ENCODE measurements at regions not wholly inside any gene's neighbourhood (a gene's known extent, or its start where the extent isn't known, plus 50 kb on each side); places are given as distances from the start of the nearest gene placed in this dataset.

- H3K27me3 ChIP-seq = no peaks in the 10 kb centered on the region
- no peak overlapping the region for H3K4me2 ChIP-seq
- H4K20me1 ChIP-seq (ENCODE audit: insufficient read depth, poor library complexity, severe bottlenecking) = no peaks in the 10 kb centered on the region
- no peaks in the 10 kb centered on the region for H3K9me3 ChIP-seq (ENCODE audit: low read depth)
- H3K27ac ChIP-seq = no peak overlapping the region
- TF ChIP-seq, protein P1, sequence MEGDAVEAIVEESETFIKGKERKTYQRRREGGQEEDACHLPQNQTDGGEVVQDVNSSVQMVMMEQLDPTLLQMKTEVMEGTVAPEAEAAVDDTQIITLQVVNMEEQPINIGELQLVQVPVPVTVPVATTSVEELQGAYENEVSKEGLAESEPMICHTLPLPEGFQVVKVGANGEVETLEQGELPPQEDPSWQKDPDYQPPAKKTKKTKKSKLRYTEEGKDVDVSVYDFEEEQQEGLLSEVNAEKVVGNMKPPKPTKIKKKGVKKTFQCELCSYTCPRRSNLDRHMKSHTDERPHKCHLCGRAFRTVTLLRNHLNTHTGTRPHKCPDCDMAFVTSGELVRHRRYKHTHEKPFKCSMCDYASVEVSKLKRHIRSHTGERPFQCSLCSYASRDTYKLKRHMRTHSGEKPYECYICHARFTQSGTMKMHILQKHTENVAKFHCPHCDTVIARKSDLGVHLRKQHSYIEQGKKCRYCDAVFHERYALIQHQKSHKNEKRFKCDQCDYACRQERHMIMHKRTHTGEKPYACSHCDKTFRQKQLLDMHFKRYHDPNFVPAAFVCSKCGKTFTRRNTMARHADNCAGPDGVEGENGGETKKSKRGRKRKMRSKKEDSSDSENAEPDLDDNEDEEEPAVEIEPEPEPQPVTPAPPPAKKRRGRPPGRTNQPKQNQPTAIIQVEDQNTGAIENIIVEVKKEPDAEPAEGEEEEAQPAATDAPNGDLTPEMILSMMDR (IDR thresholded peaks at IDR 0.05; ENCODE audit: poor library complexity) = no peak
- TF ChIP-seq EZH2 (IDR thresholded peaks at IDR 0.05; ENCODE audit: borderline replicate concordance) (no peak), EZH2phosphoT487 (IDR thresholded peaks at IDR 0.05; ENCODE audit: low read depth, severe bottlenecking, unreplicated experiment) (no peak)
- no peaks in the 10 kb centered on the region for H3K4me1 ChIP-seq (ENCODE audit: insufficient read depth)
- H3K79me2 ChIP-seq = no peaks in the 10 kb centered on the region
- no peak overlapping the region for H3K4me3 ChIP-seq
- no peaks in the 10 kb centered on the region for H3K36me3 ChIP-seq (replicated peaks; ENCODE audit: insufficient read depth, low read depth)
- no peaks in the 10 kb centered on the region for H3K9me2 ChIP-seq (replicated peaks; ENCODE audit: insufficient read depth)
- 83% methylated on average over 1 of the region's 1 CpG for WGBS (ENCODE audit: low lambda C conversion rate, missing lambda C conversion rate)
- no peak overlapping the region for H2AFZ ChIP-seq
- no peak for DNase-seq (ENCODE audit: low spot score)
These were observed 173.3 kb upstream of the GOLIM4 start for GRCh38 chr3:168269001-168269400.

- Histone ChIP-seq H3K9me2 (replicated peaks; ENCODE audit: insufficient read depth) (no peaks in the 10 kb centered on the region), H3K79me2 (no peaks in the 10 kb centered on the region), H3K36me3 (replicated peaks; ENCODE audit: insufficient read depth, low read depth) (no peaks in the 10 kb centered on the region), H3K27me3 (no peaks in the 10 kb centered on the region), H3K4me1 (ENCODE audit: insufficient read depth) (no peaks in the 10 kb centered on the region), H3K4me2 (no peak overlapping the region), H3K27ac (no peak overlapping the region), H3K4me3 (no peak overlapping the region), H3K9me3 (ENCODE audit: low read depth) (no peaks in the 10 kb centered on the region), H2AFZ (no peak overlapping the region), H4K20me1 (ENCODE audit: insufficient read depth, poor library complexity, severe bottlenecking) (no peaks in the 10 kb centered on the region)
- no peak for DNase-seq (ENCODE audit: low spot score)
- TF ChIP-seq EZH2 (IDR thresholded peaks at IDR 0.05; ENCODE audit: borderline replicate concordance) (no peak), EZH2phosphoT487 (IDR thresholded peaks at IDR 0.05; ENCODE audit: low read depth, severe bottlenecking, unreplicated experiment) (no peak)
- TF ChIP-seq, protein P1 (IDR thresholded peaks at IDR 0.05; ENCODE audit: poor library complexity) = no peak
- WGBS (ENCODE audit: low lambda C conversion rate, missing lambda C conversion rate) = 96% methylated on average over 1 of the region's 1 CpG
These were observed 171.5 kb upstream of the GOLIM4 start for GRCh38 chr3:168267179-168267578.

GRCh38 chr3:168266335-168266734 lies 170.6 kb upstream of the GOLIM4 start:
- Histone ChIP-seq H4K20me1 (ENCODE audit: insufficient read depth, poor library complexity, severe bottlenecking) (no peaks in the 10 kb centered on the region), H3K9me3 (ENCODE audit: low read depth) (no peaks in the 10 kb centered on the region), H3K79me2 (no peaks in the 10 kb centered on the region), H3K36me3 (replicated peaks; ENCODE audit: insufficient read depth, low read depth) (no peaks in the 10 kb centered on the region), H3K27me3 (no peaks in the 10 kb centered on the region), H3K4me2 (no peak overlapping the region), H3K4me1 (ENCODE audit: insufficient read depth) (no peaks in the 10 kb centered on the region), H3K4me3 (no peak overlapping the region), H3K27ac (no peak overlapping the region), H3K9me2 (replicated peaks; ENCODE audit: insufficient read depth) (no peaks in the 10 kb centered on the region), H2AFZ (no peak overlapping the region)
- WGBS (ENCODE audit: low lambda C conversion rate, missing lambda C conversion rate) = 96% methylated on average over 7 of the region's 7 CpGs
- no peak for TF ChIP-seq EZH2phosphoT487 (IDR thresholded peaks at IDR 0.05; ENCODE audit: low read depth, severe bottlenecking, unreplicated experiment)
- TF ChIP-seq, protein P1 (IDR thresholded peaks at IDR 0.05; ENCODE audit: poor library complexity) = no peak
- no peak for TF ChIP-seq EZH2 (IDR thresholded peaks at IDR 0.05; ENCODE audit: borderline replicate concordance)
- DNase-seq (ENCODE audit: low spot score) = no peak

GRCh38 chr3:168262887-168263286 lies 167.2 kb upstream of the GOLIM4 start:
- Histone ChIP-seq H3K4me2 (no peak overlapping the region), H3K9me2 (replicated peaks; ENCODE audit: insufficient read depth) (no peaks in the 10 kb centered on the region), H3K4me1 (ENCODE audit: insufficient read depth) (no peaks in the 10 kb centered on the region), H2AFZ (no peak overlapping the region), H3K27ac (no peak overlapping the region), H3K4me3 (no peak overlapping the region), H4K20me1 (ENCODE audit: insufficient read depth, poor library complexity, severe bottlenecking) (no peaks in the 10 kb centered on the region), H3K36me3 (replicated peaks; ENCODE audit: insufficient read depth, low read depth) (no peaks in the 10 kb centered on the region), H3K79me2 (no peaks in the 10 kb centered on the region), H3K27me3 (no peaks in the 10 kb centered on the region), H3K9me3 (ENCODE audit: low read depth) (no peaks in the 10 kb centered on the region)
- DNase-seq (ENCODE audit: low spot score) = no peak
- TF ChIP-seq, protein P1 (IDR thresholded peaks at IDR 0.05; ENCODE audit: poor library complexity) = no peak
- no peak for TF ChIP-seq EZH2phosphoT487 (IDR thresholded peaks at IDR 0.05; ENCODE audit: low read depth, severe bottlenecking, unreplicated experiment)
- TF ChIP-seq EZH2 (IDR thresholded peaks at IDR 0.05; ENCODE audit: borderline replicate concordance) = no peak
